ENCODE measurements at regions not wholly inside any gene's neighbourhood (a gene's known extent, or its start where the extent isn't known, plus 50 kb on each side); places are given as distances from the start of the nearest gene placed in this dataset.
"Not testable (repeated sequence)": the region's sequence is repeated elsewhere in the genome, so short reads cannot be mapped to it uniquely, and the experiment has no call there.

DNA sequence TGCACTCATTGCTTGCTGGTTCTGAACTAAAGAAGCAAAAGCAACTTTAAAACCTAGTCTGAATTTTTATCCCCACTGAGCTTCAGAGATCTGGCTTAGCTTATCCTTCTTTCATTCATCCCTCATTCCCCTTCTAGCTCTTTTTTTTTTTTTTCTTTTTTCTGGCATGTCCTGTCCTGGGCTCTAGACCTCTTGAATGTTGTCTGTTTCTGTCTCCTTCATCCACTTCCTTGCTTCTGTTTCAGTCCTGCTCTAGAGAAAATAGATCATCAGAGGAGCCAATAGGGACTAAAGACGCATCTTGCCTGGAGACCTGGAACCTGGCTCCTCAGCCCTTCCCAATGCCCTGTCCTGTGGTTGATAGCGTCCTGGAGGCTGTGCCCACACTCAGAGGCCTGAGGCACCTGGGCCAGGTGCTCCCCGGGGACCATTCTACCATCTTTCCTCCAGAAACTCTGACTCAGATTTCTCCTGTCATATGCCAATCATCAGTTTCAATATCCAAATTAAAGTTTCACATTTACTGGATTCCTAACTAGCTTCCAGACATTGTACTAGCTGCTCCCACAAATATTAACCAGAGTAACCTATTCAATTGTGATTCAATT, 115.7 kb upstream of the GATB start:
- no peak for DNase-seq

DNA sequence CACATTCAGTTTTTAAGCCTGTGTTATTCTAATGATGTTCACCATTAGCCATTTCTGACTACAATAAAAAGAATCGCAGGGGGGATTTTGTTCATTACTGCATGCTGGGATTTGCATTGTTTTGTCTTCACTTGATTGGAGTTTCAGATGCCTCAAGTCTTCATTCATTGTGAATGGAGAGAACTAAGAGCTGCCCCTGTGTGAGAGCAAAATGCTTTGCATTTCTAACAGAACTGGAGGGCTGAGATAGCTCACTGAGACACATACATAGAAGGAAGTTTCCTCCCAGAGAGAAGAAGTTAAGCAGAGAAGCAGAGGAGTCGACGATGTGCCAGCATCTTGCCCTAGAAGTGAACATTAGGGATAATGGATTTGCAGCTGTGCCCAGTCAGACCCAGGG, 113.5 kb upstream of the GATB start:
- DNase-seq = no peak

DNA sequence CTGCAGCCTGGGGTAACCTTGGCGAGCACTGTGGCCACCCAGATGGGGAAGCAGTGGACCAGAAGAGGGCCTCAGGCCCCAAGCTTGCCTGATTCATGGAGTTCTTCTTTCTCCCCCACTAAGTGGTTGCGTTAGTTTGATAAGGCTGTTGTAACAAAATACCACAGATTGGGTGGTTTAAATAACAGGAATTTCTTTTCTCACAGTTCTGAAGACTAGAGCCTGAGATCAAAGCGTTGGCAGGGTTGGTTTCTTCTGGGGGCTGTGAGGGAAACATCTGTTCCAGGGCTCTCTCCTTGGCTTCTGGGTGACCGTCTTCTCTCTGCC, 105.7 kb upstream of the GATB start:
- DNase-seq = peak; percentile 79

DNA sequence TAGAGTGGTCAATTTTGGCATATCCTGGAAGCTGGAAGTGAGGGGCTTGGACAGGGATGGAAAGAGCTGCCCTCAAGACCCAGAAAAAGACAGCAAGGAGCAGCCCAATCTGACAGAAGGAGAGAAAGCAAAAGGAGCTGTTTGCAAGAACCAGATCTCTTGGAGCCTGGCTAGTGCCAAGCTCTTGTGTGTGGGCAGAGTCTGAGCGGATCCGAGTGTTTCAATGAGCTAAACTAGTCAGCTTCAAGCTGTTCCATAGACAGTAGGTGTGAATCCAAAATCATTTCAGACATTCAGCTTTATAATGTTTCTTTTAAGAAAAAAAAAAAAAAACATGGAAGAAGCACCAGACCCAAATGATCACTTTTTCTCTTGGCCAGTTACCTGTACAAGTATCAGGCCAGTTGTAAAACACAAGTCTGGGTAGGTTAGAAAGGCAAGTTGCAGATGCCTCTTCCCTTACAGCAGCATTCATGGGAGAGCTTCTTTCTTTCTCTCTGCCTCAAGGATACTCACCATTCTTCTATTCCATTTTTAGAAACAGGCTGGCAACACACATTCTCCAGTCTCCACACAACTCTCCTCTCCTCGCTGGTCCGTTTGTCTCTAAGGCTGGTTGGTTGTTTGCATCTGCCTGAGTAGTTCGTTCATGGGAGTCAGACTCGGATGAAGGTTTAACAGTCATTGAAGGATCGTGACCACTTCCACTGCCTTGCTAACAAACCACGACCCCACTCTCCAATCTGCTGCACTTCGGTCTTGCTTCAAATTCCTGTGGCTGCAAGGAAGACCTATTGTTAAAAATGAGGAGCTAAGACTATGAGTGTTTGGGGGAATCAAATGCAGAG, 105.2 kb upstream of the GATB start:
- peak; percentile 46 for DNase-seq

DNA sequence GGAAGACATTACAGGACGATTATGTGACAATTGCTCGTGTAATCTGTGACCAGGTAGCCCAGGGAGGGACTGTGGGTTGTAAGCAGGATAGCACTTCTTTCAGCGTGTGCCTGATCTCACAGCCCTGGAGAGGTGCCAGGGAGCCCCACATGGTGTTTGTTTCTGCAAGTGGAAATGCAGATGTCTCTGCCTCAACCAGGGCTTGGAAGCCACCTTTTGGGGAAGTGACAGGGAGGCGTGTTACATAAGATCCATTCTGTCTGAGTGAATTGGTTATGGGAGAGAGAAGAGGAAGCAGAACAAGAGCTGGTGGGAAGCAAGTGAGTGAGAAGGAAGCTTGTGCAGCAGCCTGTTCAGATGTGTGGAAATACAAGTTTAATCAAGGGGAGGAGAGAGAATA, 104.5 kb upstream of the GATB start:
- DNase-seq = peak; percentile 95

DNA sequence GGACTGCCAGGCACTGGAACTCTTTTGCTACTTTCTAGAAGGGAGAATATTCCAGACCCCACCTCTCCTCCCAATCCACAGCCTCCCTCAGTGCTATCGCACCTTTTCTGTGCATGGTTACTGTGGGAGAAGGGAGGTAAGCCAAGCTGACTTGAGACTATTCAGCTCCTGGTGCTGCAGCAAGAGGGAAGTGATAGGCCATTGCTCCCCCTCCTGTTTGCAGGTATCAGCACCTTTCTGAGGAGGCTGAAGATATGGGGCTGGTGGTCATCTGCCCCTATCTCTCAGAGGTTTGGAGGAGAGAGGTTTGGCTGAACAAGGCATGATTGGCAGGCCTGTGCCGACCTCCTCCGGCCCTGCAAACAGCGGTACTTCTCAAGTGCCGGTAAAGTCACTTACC, 103.3 kb upstream of the GATB start:
- DNase-seq = no peak

DNA sequence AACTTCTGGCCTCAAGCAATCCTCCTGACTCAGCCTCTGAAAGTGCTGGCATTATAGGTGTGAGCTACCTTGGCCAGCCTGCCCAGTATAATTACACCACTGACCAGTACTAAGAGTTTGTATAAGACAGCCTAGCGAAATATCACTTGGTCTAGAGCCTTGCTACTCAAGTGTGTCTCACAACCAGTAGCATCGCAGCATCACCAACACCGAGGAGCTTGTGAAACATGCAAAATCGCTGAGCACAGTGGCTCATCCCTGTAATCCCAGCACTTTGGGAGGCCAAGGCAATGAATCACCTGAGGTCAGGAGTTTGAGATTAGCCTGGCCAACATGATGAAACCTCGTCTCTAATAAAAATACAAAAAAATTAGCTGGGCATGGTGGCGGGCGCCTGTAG, 102.0 kb upstream of the GATB start:
- DNase-seq = no peak

DNA sequence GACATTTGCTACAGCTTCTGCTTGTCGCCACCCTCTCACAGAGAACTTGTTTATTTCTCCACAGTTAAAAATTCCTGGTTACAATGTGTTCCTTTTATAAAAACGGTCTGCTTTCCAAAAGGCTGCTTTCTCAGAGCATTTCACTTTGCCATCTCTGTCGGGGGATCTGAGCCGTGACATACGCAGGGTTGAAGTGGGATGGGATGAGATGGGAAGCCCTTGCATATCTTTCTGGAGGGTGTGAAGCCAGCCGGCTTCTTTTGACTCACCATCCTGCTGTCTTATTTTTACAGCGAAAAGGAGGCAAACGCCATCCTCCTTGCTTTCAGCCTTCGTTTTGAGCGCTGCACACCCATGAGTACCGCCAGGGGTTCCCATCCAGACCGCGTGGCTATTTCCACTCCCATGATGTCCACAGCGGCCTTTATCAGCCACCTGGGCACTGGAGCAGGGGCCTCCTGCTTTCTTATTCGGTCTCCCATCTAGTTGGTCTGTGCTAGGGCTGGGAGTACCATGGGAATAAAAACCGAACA, 99.8 kb upstream of the GATB start:
- no peak for DNase-seq

DNA sequence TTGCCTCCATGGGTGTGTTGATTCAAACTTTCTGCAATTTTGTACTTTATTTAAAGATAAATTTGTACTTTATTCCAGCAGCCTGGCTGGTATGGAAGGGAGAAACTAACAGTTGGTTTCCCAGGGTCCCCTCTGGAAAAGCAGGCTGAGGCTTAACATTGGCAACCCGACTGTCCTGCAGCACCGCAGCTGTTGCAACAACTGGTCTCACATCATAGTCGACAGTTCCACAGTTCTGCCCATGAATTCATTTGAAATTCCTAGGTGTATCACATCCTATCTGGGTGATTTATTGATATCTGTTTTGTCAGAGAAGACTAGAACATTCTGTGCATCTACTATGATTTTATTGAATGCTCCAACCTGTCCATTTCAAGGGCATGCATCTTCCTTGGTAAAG, 98.8 kb upstream of the GATB start:
- no peak for DNase-seq

DNA sequence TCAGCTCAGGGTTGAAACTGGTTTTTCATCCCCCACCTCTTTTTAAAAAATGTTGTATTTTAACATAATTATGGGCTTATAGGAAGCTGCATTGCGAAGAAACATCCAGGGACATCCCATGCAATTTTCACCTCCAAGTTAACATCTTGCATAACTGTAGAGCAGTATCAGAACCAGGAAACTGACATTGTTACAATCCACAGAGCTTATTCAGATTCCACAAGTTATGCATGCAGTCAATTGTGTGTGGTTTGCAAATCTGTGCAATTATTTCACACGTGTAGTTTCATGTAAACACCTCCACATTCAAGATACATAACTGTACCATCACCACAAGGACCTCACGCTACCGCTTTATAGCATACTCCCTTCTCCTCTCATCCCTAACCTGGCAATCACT, 97.5 kb upstream of the GATB start:
- no peak for DNase-seq

DNA sequence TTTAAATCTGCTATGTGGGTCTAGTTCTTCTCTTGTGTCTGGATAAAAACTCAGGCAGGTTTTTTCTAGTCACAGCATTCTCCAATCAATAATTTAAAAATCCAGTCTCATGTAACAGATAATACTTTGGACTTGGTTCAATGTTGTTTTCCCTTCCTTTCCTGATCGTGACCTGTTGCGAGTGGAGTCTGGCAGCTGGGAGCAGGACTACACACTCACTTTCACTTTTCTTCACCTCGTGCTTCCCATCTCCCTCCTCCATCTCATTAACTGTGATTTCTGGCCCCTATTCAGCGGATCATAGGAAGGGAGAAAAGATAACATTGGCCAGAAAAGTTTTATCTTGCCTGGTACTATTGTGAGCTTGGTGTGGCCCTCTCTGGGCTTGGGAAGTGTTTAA, 96.6 kb upstream of the GATB start:
- no peak for DNase-seq

DNA sequence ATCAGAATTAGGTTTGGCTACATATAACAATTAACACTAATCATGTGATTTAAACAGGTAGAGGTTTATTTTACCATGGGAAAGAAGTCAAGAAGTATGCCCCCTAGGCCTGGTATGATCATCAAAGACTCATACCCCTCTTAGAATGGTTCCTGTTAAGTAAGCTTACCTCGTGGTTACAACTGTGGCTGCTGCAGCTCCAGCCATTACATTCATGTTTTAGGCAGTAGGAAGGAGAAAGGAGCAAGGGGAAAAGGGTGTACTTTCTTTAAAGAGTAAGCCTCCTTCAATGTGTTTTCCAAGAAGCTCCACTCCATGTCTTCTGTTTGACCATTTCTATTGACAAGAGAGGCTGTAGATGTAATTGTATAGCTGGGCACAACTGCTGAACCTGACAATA, 94.9 kb upstream of the GATB start:
- DNase-seq = no peak

DNA sequence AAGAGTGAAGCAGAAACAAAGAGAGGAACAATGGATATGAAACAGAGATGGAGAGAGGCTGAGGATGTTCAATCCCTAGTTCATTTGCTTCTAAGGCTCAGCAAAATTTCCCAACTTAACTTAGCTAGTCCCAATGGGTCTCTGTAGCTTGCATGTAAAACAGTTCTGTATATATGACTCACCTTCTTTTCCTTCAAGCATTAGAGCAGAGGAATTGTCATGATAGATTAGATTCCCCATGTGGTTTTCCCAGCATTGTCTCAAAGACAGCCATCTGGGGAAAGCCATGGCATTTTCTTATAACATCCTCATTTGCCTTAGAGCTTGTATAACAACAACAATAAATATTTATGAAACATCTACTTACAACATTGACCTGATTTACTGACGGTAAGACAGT, 93.9 kb upstream of the GATB start:
- no peak for DNase-seq

DNA sequence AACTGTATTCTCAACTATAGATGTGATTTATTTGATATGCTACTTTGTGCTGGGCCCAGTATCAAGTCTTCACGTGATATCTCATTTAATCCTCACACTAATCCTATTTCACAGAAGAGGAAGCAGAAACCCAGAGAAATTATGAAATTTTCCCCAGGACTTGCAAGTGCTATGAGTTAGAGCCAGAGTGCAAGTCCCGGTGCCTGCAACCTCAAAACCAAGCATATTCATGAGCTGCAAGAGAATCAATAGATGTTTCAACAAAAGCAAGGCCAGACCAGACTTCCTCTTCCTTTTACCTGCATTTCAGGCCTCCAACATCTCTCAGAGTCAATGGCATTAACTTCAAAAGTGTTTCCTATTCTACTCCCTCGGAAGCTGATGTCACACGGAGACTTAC, 92.2 kb upstream of the GATB start:
- DNase-seq = peak; percentile 85

DNA sequence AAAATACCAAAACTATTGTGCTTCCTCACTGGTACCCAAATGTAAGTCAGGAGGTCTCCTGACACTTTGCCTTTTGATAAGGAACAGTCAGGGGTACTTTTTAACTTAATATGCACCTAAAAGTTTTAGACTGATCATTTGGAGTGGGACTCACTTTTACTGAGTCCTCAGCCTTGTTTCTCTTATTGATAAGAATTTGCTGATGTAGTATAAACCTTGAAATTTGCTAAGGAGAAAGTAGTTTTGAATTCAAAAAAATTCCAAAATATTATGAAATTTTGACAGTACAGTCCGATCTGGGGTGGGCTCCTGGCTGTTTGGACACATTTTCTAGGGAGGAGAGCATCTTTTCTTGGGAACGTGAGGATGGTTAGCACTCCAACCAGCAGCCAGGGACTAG, 91.4 kb upstream of the GATB start:
- no peak for DNase-seq

DNA sequence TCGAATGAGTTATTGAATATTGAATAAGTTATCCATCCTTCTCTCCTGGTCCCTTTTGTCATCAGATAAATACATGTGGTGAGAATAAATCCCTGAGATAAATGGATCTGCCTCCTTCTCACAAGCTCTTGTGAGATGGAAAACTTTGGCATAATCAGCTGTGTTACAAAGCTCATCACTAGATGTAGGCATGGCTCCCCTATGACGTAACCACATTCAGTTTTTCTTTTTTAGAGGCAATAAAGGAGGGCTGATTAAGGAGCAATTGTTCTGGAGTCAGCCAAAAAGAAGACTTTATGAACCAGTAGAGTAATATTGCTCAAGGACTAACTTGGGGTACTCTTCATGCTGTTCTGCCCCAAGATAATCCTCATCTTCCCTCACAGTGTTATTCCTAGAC, 90.5 kb upstream of the GATB start:
- no peak for DNase-seq

DNA sequence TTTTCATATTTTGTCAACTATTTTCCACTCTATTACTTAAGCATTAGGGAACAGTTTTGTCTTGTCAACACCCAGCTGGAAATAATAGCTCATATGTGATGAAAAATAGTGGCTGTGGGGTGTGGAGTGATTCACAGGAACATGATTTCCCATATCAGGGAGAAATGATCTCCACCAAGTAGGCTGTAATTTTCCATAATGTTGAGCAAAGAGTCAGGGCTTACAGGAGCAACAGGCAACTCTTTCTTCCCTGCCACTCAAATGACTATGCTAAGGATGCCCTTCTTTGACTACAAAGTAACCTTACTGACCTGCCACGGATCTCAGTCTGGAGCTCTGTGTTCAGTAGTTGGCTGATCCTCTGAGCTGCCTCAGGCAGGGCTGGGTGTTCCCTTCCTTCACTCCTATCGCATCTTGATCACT, 90.0 kb upstream of the GATB start:
- DNase-seq = peak; percentile 9

DNA sequence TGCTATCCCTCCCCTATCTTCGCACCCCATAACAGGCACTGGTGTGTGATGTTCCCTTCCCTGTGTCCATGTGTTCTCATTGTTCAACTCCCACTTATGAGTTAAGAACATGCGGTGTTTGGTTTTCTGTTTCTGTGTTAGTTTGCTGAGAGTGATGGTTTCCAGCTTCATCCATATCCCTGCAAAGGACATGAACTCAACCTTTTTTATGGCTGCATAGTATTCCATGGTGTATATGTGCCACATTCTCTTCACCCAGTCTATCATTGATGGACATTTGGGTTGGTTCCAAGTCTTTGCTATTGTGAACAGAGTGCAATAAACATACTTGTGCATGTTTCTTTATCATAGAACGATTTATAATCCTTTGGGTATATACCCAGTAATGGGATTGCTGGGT, 84.7 kb upstream of the GATB start:
- DNase-seq = not testable (repeated sequence)

DNA sequence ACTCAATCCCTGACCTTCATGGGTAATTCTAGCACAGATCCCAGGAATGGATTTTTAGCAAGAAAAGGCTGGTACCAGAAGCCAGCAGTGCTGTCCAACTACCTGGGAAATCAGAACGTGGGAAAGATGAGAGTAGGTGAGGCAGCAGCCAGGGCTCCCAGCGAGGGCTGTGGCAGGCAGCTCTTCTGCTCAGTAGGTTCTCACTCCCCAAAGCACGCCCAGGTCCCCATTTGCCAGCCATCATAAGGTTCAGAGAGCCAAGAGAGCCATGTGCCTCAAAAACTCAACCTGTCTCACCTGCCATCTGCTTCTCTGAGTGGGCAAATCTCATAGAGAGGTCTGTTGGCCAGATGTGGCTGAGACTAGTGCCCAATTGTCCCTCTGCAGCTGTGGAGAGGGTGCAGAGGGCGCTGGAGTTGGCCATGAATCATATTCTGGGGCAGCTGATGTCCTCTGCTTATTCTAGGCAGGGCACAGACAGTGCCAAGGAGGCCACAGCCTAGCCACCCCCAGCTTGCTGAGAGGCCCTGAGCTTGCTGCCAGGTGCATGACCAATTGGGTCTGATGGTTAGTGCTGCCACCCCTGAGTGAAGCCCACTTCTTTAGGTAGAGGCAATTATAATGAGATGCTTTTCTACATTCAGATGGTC, 81.7 kb upstream of the GATB start:
- no peak for DNase-seq

DNA sequence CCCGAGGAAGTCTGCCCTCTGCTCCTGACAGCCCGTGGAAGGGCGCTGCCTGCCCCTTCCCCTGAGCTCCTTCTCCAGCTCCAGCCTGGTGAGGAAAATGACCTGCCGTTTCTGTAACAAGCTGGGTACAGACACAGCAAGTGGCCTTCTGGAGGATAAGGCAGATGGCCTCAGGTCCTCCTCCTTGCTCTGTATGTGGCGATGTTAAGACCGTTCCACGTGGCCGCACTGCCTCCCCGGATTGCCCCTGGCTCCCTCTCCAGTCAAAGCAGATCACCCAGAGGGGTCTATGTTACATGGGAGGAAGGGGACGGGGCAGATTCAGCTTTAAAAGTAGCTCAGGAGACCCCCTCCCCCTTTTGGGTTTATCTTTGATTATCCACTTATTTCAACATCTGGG, 80.3 kb upstream of the GATB start:
- DNase-seq = no peak

DNA sequence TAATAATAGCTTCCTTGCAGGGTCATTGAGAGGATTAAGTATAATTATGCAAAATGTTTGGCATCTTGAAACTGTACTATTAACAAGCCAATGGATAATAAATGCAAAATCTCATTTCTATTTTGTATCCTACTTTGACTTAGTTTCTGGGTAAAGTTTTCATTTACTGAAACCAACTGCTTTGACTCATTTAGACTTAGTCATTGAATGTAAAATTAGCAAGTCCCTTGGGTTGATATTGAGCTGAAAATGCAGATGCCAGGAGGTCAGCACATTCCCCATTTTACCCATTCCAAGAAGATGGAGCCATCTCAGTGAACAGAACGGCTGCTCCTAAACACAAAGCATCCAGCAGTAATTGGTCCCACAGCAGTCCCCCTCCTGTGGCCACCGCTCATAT, 74.7 kb upstream of the GATB start:
- no peak for DNase-seq

DNA sequence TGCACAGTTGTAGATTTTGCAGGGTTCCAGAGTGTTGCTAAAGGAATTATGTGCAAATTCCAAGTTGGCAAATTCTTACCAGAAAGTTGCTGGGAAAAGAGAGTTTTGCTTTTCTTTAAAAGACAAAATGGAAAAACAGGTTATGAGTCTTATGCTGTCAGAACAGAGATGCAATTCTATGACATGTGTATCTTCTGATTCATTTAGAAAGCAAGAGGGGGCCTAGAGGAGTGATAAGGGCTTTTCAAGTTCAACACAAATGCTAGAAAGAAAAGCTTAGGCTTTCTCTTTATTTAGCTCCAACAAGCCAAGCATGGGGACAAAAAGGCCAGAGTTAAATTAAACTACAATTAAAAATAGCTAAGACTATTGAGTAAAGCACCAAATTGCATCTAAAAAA, 72.4 kb upstream of the GATB start:
- no peak for DNase-seq

DNA sequence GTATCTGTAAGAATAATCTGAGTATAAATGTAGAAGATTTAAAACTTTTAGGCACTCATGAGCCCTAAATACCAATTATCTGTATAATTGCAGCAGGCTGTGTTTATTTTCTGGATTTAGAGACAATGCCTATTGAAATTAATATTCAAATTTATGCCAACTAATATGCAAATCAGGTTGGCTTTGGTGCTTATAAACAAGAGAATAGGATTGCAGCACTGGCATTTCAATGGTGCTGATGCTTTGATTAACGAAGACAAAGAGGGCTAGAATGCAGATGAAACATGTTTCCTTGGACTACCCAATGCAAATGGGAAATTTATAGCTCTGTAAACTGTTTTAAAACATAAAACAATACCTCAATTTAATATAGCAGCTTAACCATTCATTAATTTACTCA, 70.7 kb upstream of the GATB start:
- DNase-seq = no peak

DNA sequence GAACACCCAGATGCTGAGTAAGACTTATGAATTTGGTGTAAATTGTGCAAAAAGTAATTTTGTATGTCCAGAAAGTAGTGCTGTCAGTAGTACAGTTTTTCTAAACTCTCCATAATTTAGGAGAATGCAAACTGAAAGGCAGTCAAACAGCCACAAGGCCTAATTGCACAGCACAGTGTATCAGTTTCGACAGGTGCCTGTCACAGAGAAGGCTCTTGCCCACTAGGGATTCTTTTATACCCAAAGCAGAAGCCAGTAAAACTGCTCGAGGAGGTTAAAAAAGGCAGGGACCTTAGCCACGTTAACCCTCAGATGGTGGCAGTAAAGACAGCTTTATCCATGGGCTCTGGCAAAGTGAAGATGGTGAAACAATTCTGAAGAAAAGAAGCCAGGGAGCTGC, 69.4 kb upstream of the GATB start:
- no peak for DNase-seq
